T-helper 9 cell (primary cell): ENCODE measurements at regions not wholly inside any gene's neighbourhood (a gene's known extent, or its start where the extent isn't known, plus 50 kb on each side); places are given as distances from the start of the nearest gene placed in this dataset.
A peak's percentile ranks its signal among the peaks of the same experiment; 100 is the strongest.

Experiments
- DNase-seq: peaks from one replicate; pipeline ENCODE4 v3.0.0-alpha.2; 2020

GRCh38 chr18:5091741-5092140 lies 105.3 kb downstream of the AKAIN1 start:
- no peak for DNase-seq

- no peak for DNase-seq
Measured at GRCh38 chr18:5075297-5075696, 121.8 kb downstream of the AKAIN1 start.

GRCh38 chr18:5073026-5073944 lies 123.8 kb downstream of the AKAIN1 start:
- no peak for DNase-seq

DNA sequence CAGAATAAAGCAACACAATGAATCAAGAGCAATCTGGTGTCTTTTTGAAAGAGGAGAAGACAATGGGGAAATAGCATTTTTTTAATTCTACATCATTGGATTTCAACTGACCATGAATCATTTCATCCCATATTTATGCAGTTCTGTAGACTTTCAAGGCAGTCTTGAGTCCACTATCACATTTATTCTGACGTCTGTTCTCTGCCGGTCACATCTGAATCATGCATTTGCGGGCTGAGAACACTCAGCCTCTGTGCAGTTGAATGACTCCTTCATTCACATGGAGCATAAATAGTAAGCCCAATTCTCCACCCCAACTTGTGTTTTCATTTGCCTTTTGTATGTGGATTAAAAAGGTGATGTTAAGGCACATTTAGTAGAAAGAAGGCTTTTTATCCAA lies 128.2 kb downstream of the AKAIN1 start:
- DNase-seq, result no peak

DNA sequence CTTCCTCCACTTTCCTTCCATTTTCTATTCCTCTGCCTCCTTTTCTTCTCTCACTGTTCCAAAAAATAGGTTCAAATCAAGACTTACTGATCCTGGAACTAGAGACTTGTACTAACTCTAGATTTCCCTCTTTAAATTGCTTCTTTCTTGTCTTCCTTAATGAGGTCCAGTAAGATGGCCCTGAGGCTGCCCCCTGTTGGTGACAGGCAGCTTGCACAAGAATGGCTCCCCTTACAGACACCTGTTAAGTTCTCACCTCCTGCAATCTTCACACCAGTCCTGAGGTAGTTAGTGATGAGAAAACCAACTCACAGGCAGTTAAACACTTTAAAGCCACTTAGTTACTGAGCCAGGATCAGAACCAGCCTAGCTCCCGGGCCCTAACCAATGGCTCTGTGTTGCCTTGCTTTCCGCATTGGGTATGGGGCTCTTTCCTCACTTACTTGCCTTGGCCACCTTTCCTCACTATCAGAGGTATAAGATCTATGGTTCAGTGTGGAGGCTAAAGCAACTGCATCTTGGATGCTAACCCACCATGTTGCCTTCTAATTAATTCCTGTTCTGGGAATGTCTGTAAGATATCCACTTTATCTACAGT lies 130.6 kb downstream of the AKAIN1 start:
- no peak for DNase-seq

- DNase-seq, result no peak
Measured at GRCh38 chr18:5065615-5066014, 131.4 kb downstream of the AKAIN1 start.

- no peak for DNase-seq
Measured at GRCh38 chr18:5064841-5065370, 132.2 kb downstream of the AKAIN1 start.

GRCh38 chr18:5061785-5062184 lies 135.3 kb downstream of the AKAIN1 start:
- DNase-seq, result no peak

DNA sequence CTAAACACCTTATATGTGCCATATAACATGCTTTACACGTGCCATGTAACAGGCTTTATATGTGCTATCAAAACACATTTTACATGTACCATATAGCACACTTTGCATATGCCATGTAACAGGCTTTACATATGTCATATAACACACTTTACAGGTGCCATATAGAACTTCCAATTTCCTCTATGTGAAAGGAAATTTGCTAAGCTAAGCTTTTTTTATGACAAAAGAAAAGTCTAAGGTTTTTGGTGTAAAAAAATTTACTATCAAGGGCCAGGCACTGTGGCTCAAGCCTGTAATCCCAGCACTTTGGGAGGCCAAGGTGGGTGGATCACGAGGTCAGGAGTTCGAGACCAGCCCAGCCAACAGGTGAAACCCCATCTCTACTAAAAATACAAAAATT lies 136.5 kb downstream of the AKAIN1 start:
- DNase-seq, result no peak

DNA sequence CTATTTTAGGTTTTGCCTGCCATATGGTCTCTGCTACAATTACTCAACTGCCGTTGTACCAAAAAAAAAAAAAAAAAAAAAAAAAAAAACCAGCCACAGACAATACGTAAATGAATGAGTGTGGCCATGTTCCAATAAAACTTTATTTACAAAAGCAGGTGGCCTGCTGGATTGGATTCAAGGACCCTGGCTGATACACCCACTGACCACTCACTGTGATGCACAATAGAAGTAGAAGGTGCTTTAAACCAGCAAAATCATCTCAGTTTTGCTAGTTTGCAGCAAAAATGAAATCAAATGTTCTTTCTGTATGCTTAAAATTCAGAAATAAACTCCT lies 137.4 kb downstream of the AKAIN1 start:
- DNase-seq, result no peak

DNA sequence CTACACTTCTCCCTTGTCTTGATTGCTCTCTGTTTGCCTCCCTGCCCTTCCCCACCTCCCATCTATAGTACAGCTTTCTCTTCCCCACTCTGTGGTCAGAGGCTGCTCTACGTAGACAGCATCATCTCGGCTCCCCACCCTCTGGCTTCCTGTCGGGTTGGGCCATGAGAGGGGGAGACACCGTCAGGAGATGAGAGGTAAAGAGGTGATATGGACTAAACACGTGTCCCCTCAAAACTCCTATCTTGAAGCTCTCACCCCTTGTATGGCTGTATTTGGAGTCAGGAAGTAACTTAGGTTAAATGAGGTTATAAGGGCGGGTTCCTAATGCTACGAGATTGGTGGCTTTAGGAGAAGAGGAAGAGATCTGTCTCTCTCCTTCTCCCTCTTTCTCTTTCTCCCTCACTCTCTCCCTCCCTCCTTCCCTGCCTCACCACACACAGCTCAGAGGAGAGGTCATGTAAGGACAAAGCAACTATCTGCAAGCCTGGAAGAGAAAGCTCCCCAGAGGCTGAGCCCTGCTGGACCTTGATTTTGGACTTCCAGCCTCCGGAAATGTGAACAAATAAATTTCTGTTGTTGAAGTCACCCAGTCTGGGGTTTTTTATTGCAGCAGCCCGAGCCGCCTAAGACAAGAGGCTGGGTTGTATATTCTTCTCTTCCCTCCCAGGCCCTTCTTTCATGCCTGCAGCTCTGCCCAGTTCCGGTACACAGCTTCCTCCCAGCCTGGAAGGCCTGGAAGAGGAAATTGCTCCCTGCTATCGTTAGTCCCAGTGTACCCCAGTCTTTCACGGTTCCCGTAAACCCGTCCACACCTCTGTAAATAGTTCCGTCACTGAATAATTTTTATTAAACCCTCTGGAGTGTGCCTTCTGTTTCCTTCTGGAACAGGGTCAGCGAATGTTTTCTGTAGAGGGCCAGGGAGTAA lies 138.0 kb downstream of the AKAIN1 start:
- peak; percentile 3 for DNase-seq

DNA sequence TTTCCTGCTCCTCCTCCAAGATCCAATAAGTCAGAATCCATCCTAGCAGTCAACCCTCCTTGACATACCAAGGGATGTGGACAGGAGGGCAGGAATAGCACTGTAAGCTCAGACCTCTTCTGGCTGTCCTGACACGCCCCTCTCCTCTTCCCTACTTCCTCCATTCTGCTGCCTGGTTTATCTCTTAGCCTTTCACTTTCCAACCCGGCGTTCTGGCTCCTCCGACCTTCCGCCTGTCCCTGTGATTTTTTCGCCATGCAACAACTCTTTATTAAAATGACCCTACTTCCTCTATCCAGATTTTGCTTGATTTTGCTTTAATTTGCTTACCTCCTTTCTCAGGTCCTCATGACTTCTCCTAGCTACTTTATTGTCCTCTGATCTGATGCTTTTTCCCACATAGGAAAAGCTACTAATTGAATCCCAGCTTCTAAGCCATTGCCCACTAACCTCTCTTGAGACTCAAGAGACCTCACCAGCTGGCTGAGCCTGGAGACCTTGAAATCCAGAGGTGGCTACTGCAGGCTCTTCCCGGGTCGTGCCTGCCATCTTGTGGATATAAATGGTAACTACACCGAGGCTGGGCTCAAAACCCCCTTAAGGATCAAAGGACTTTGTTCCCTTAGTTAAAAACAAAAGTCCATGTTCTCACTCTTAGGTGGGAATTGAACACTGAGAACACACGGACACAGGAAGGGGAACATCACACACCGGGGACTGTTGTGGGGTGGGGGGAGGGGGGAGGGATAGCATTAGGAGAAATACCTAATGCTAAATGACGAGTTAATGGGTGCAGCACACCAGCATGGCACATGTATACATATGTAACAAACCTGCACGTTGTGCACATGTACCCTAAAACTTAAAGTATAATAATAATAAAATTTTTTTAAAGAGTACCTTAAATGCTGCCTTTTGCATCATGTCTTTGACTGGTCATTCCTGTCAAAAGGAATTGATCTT lies 139.4 kb downstream of the AKAIN1 start:
- peak; percentile 21 for DNase-seq

- DNase-seq, result no peak
Measured at GRCh38 chr18:5052491-5052890, 144.6 kb downstream of the AKAIN1 start.

- no peak for DNase-seq
Measured at GRCh38 chr18:5051207-5051606, 145.8 kb downstream of the AKAIN1 start.

GRCh38 chr18:5049124-5049523 lies 147.9 kb downstream of the AKAIN1 start:
- DNase-seq, result no peak

GRCh38 chr18:5040476-5040875 lies 156.6 kb downstream of the AKAIN1 start:
- DNase-seq, result no peak

DNA sequence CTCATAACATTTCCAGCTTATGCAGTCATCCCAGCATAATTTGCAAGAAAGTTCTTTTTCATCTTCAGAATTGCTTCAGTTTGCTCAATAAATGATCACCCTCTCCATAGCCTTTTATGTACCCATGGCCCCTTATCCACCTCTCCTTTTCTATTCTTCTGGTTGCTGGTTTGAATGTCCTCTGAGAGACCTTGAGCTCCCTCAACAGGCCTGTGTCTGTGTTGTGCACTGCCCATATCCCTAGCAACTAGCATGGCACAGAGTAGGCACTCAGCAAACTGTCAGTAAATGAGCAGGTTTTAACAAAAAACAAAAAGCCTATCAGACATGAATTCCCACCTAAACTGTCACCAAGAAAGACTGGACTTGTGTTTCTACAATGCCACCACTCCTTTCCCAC lies 160.5 kb downstream of the AKAIN1 start:
- no peak for DNase-seq

- no peak for DNase-seq
Measured at GRCh38 chr18:5031216-5031615, 165.8 kb downstream of the AKAIN1 start.

GRCh38 chr18:5030636-5031035 lies 166.4 kb downstream of the AKAIN1 start:
- DNase-seq, result no peak

GRCh38 chr18:5029592-5029991 lies 167.5 kb downstream of the AKAIN1 start:
- DNase-seq, result no peak

GRCh38 chr18:5024741-5025140 lies 172.3 kb downstream of the AKAIN1 start:
- DNase-seq, result no peak

DNA sequence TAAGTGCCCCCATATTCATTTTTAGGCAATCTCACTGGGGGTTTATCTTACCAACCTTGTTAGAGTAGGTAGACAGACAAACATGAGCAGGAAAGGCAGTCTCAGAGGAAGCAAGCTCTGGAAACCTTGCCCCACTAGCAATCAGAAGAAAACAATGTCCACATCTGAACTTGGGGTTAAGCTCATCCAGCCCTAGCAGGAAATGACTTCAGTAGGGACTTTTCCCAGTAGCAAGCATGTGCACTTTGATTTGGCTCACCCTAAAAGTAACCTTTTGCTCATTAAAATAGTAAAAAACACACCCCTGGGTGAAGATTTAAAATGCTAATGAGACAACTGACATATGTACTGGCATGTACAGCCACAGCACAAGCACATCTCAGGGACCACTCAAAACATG lies 175.5 kb downstream of the AKAIN1 start:
- no peak for DNase-seq
